H1 (cell line): ENCODE measurements at regions not wholly inside any gene's neighbourhood (a gene's known extent, or its start where the extent isn't known, plus 50 kb on each side); places are given as distances from the start of the nearest gene placed in this dataset.

Source experiments
- CTCF ChIA-PET: fragments of 300-600 bp; sonication (Branson Sonifier 250); formaldehyde crosslinking; loops from one replicate; lab custom pipeline; 2021; ENCODE audit not compliant: partially characterized antibody; lab: Charles Lee
- POLR2A ChIA-PET: fragments of 300-600 bp; sonication (Branson Sonifier 250); formaldehyde crosslinking; loops from one replicate; lab custom pipeline; 2021; ENCODE audit warnings: inconsistent platforms; ENCODE audit not compliant: partially characterized antibody; lab: Charles Lee
- DNase-seq, 2 experiments: peaks; one replicate each; pipeline versions ENCODE4 v3.0.0 to v3.0.0-alpha.2; 2010 to 2022; ENCODE audit warnings: low spot score in 2 of 2, low read depth in 1 of 2, mixed read lengths in 1 of 2
- FAIRE-seq: peaks from 2 replicates; lab custom pipeline; 2011; peaks lifted over from hg19 to GRCh38; lab: Jason Lieb, UNC
- H2AFZ ChIP-seq: 2 replicates; pipeline ENCODE4 v1.8.1; 2012; ENCODE audit warnings: low read length, inconsistent platforms
- H2AK5ac ChIP-seq: 2 replicates; pipeline ENCODE4 v1.6.1; 2013; ENCODE audit warnings: low read depth, low read length
- H2BK120ac ChIP-seq: replicated peaks from 2 replicates; pipeline ENCODE3; 2013; ENCODE audit warnings: low read depth, low read length, inconsistent platforms
- H2BK12ac ChIP-seq: 2 replicates; pipeline ENCODE4 v1.6.1; 2013; ENCODE audit warnings: low read depth, low read length
- H2BK15ac ChIP-seq: 2 replicates; pipeline ENCODE4 v1.6.1; 2013; ENCODE audit warnings: low read length
- H2BK20ac ChIP-seq: 2 replicates; pipeline ENCODE4 v1.6.1; 2013; ENCODE audit warnings: low read length
- H2BK5ac ChIP-seq: 2 replicates; pipeline ENCODE4 v1.6.1; 2013; ENCODE audit warnings: low read depth, low read length
- H3K14ac ChIP-seq: 2 replicates; pipeline ENCODE4 v1.6.1; 2013; ENCODE audit warnings: inconsistent platforms; ENCODE audit not compliant: insufficient read length
- H3K18ac ChIP-seq: 2 replicates; pipeline ENCODE4 v1.6.1; 2013; ENCODE audit warnings: low read length; ENCODE audit errors: extremely low read depth
- H3K23ac ChIP-seq: 2 replicates; pipeline ENCODE4 v1.6.1; 2013; ENCODE audit warnings: inconsistent platforms; ENCODE audit not compliant: insufficient read length
- H3K23me2 ChIP-seq: 2 replicates; pipeline ENCODE4 v1.6.1; 2013; ENCODE audit warnings: low read depth, low read length
- H3K27ac ChIP-seq: 2 replicates; pipeline ENCODE4 v1.6.1; 2011; ENCODE audit warnings: low read depth, low read length, inconsistent platforms
- H3K27me3 ChIP-seq, 4 experiments: replicated peaks in 1 of 4; 1 replicate in 1 of 4; 2 replicates in 3 of 4; pipeline versions ENCODE4 v1.6.1 to v1.8.1; 2011 to 2013; ENCODE audit warnings: low read length in 3 of 4, mild to moderate bottlenecking in 3 of 4, inconsistent platforms in 2 of 4, mixed read lengths in 2 of 4, moderate library complexity in 1 of 4; ENCODE audit not compliant: control insufficient read depth in 3 of 4, insufficient read depth in 3 of 4; ENCODE audit errors: extremely low read depth in 1 of 4
- H3K36me3 ChIP-seq, 4 experiments: 2 replicates each; pipeline versions ENCODE4 v1.6.1 to v1.8.1; 2011 to 2013; ENCODE audit warnings: mild to moderate bottlenecking in 4 of 4, low read length in 3 of 4, moderate library complexity in 2 of 4, control low read depth in 1 of 4, inconsistent platforms in 1 of 4; ENCODE audit not compliant: insufficient read depth in 4 of 4, control insufficient read depth in 2 of 4
- H3K4ac ChIP-seq: replicated peaks from 2 replicates; pipeline ENCODE3; 2013; ENCODE audit warnings: low read length, low read depth, mixed read lengths, inconsistent platforms; ENCODE audit not compliant: insufficient read length
- H3K4me1 ChIP-seq, 4 experiments: replicated peaks in 1 of 4; 1 replicate in 1 of 4; 2 replicates in 3 of 4; pipeline versions ENCODE4 v1.6.1 to v1.8.1; 2011 to 2013; ENCODE audit warnings: low read length in 3 of 4, inconsistent platforms in 2 of 4, mixed read lengths in 1 of 4; ENCODE audit not compliant: insufficient read depth in 4 of 4, control insufficient read depth in 3 of 4
- H3K4me2 ChIP-seq, 2 experiments: 2 replicates each; pipeline versions ENCODE4 v1.6.1 to v1.8.1; 2011 to 2013; ENCODE audit warnings: low read depth in 2 of 2, low read length in 2 of 2, control low read depth in 1 of 2, inconsistent platforms in 1 of 2, mild to moderate bottlenecking in 1 of 2; ENCODE audit not compliant: insufficient read depth in 1 of 2
- H3K4me3 ChIP-seq, 4 experiments: fragments of 200-600, 300-600 bp in 1 of 4; sonication (generic), shearing (Covaris generic), sonication (Bioruptor Twin) in 1 of 4; 2 replicates each; pipeline versions ENCODE4 v1.5.1 to v1.8.1; 2011 to 2016; ENCODE audit warnings: low read length in 4 of 4, low read depth in 3 of 4, control low read depth in 2 of 4, inconsistent platforms in 2 of 4, mild to moderate bottlenecking in 2 of 4, mixed read lengths in 1 of 4, moderate library complexity in 1 of 4; ENCODE audit not compliant: insufficient read depth in 2 of 4; ENCODE audit errors: extremely low read depth in 1 of 4
- H3K56ac ChIP-seq: replicated peaks from 2 replicates; pipeline ENCODE3; 2013; ENCODE audit warnings: low read depth, mild to moderate bottlenecking, mixed read lengths, low read length, inconsistent platforms; ENCODE audit not compliant: insufficient read length
- H3K79me1 ChIP-seq: 2 replicates; pipeline ENCODE4 v1.6.1; 2013; ENCODE audit warnings: low read depth, low read length, control low read depth
- H3K79me2 ChIP-seq, 2 experiments: 2 replicates each; pipeline versions ENCODE4 v1.6.1 to v1.8.1; 2012 to 2013; ENCODE audit warnings: low read length in 2 of 2, mild to moderate bottlenecking in 2 of 2, inconsistent platforms in 1 of 2; ENCODE audit not compliant: insufficient read depth in 2 of 2, control insufficient read depth in 1 of 2
- H3K9ac ChIP-seq, 4 experiments: replicated peaks in 1 of 4; 1 replicate in 1 of 4; 2 replicates in 3 of 4; pipeline versions ENCODE4 v1.6.1 to v1.8.1; 2011 to 2013; ENCODE audit warnings: low read depth in 3 of 4, low read length in 3 of 4, control low read depth in 2 of 4, mild to moderate bottlenecking in 2 of 4, moderate library complexity in 2 of 4, inconsistent platforms in 1 of 4; ENCODE audit errors: extremely low read depth in 1 of 4
- H3K9me3 ChIP-seq, 2 experiments: 2 replicates each; pipeline versions ENCODE4 v1.6.1 to v1.8.1; 2012 to 2013; ENCODE audit warnings: mild to moderate bottlenecking in 2 of 2, moderate library complexity in 2 of 2, control low read depth in 1 of 2, inconsistent platforms in 1 of 2, low read depth in 1 of 2, low read length in 1 of 2, mixed read lengths in 1 of 2; ENCODE audit not compliant: insufficient read depth in 2 of 2
- H4K20me1 ChIP-seq, 2 experiments: replicated peaks in 1 of 2; 2 replicates each; pipeline versions ENCODE3 to v1.8.1; 2011 to 2013; ENCODE audit warnings: inconsistent platforms in 2 of 2, low read length in 2 of 2, mild to moderate bottlenecking in 1 of 2; ENCODE audit not compliant: insufficient read depth in 2 of 2, control insufficient read depth in 1 of 2
- H4K5ac ChIP-seq: 2 replicates; pipeline ENCODE4 v1.6.1; 2013; ENCODE audit warnings: low read length, low read depth, mixed read lengths, inconsistent platforms; ENCODE audit not compliant: insufficient read length
- H4K8ac ChIP-seq: 2 replicates; pipeline ENCODE4 v1.8.0; 2013; ENCODE audit warnings: mild to moderate bottlenecking, moderate library complexity, low read length, inconsistent platforms; ENCODE audit not compliant: insufficient read depth; ENCODE audit errors: extremely low read depth
- H4K91ac ChIP-seq: replicated peaks from 2 replicates; pipeline ENCODE3; 2013; ENCODE audit warnings: low read length, mixed read lengths, inconsistent platforms; ENCODE audit not compliant: insufficient read length
- BACH1 ChIP-seq: IDR thresholded peaks from 2 replicates; pipeline ENCODE4 v1.6.1; 2012; ENCODE audit warnings: low read length, improper control_type of control experiment
- CBX5 ChIP-seq: fragments of 300-800, 300-1000 bp; sonication (generic); IDR thresholded peaks from 2 replicates; pipeline ENCODE4 v1.7.1; 2016; ENCODE audit warnings: antibody characterized with exemption, low read length, low read depth
- EGR1 ChIP-seq: IDR thresholded peaks from 2 replicates; pipeline ENCODE4 v1.6.1; 2011; ENCODE audit warnings: low read depth, low read length, borderline replicate concordance
- FOSL1 ChIP-seq: IDR thresholded peaks from 2 replicates; pipeline ENCODE4 v1.6.1; 2011; ENCODE audit warnings: mild to moderate bottlenecking, low read depth, low read length, moderate library complexity; ENCODE audit not compliant: insufficient read depth
- KDM1A ChIP-seq: fragments of 200-600, 300-600 bp; sonication (generic); IDR thresholded peaks from 2 replicates; pipeline ENCODE4 v1.7.1; 2016; ENCODE audit warnings: mild to moderate bottlenecking, low read length, borderline replicate concordance
- KDM4A ChIP-seq: IDR thresholded peaks from one replicate; pipeline ENCODE4 v1.7.1; 2012; ENCODE audit warnings: low read depth, mild to moderate bottlenecking, moderate library complexity, low read length, inconsistent platforms; ENCODE audit not compliant: severe bottlenecking
- RNF2 ChIP-seq: fragments of 200-900, 300-1000 bp; sonication (generic); IDR thresholded peaks from 2 replicates; pipeline ENCODE4 v1.7.1; 2016; ENCODE audit warnings: borderline replicate concordance, low read depth, mild to moderate bottlenecking, antibody characterized with exemption, low read length; ENCODE audit not compliant: poor library complexity, severe bottlenecking; ENCODE audit errors: missing control alignments
- SUZ12 ChIP-seq: fragments of 200-600 bp; sonication (generic); IDR thresholded peaks from 2 replicates; pipeline ENCODE4 v1.6.1; 2012; ENCODE audit warnings: mild to moderate bottlenecking, inconsistent platforms, low read length, moderate library complexity, mixed read lengths
- TBP ChIP-seq: IDR thresholded peaks from 2 replicates; pipeline ENCODE4 v1.6.1; 2011; ENCODE audit warnings: low read depth, low read length, improper control_type of control experiment
- ZNF274 ChIP-seq: IDR thresholded peaks from 2 replicates; pipeline ENCODE4 v1.7.0; 2012; ENCODE audit warnings: low read length, borderline replicate concordance; ENCODE audit errors: extremely low read depth
- WGBS, 2 experiments: shearing (Covaris generic) in 1 of 2; methylation state at CpG; one replicate each; pipeline versions ENCODE4 v1.1.6 to v1.1.7; 2013 to 2015; ENCODE audit warnings: low lambda C conversion rate in 2 of 2, mixed read lengths in 2 of 2, inconsistent platforms in 1 of 2, low coverage in 1 of 2, missing lambda C conversion rate in 1 of 2; ENCODE audit not compliant: insufficient replicate concordance in 2 of 2, insufficient coverage in 1 of 2, insufficient read length in 1 of 2; ENCODE audit errors: extremely low coverage in 1 of 2, missing lambda C conversion rate in 1 of 2; 5-methylcytosine and 5-hydroxymethylcytosine counted together

- Histone ChIP-seq H3K79me2 (no peaks in the 10 kb centered on the region), H4K91ac (no peak overlapping the region), H3K4me3 (no peak overlapping the region), H2BK120ac (no peak overlapping the region), H3K9me3 (no peaks in the 10 kb centered on the region), H3K14ac (no peak overlapping the region), H3K27me3 (no peaks in the 10 kb centered on the region), H2BK15ac (no peak overlapping the region), H3K23ac (no peak overlapping the region), H3K18ac (no peak overlapping the region), H3K9ac (no peak overlapping the region), H3K4me1 (no peaks in the 10 kb centered on the region), H3K56ac (no peak overlapping the region), H2AK5ac (no peak overlapping the region), H3K79me1 (no peaks in the 10 kb centered on the region), H2AFZ (no peak overlapping the region), H3K36me3 (no peaks in the 10 kb centered on the region), H4K20me1 (no peaks in the 10 kb centered on the region), H3K4me2 (no peak overlapping the region), H4K8ac (no peak overlapping the region), H3K27ac (no peak overlapping the region), H4K5ac (no peak overlapping the region), H3K4ac (no peak overlapping the region), H2BK5ac (no peak overlapping the region), H2BK20ac (no peak overlapping the region), H3K23me2 (no peaks in the 10 kb centered on the region), H2BK12ac (no peak overlapping the region)
- DNase-seq (no peak), FAIRE-seq (no peak)
- TF ChIP-seq KDM1A (no peak), CBX5 (no peak), EGR1 (no peak), SUZ12 (no peak), RNF2 (no peak), KDM4A (no peak), BACH1 (no peak), FOSL1 (no peak), ZNF274 (no peak), TBP (no peak)
- 85% methylated on average over 2 of the region's 2 CpGs; no CpG with 5 or more reads in 1 of the 2 experiments for WGBS, 2 experiments
- ChIA-PET CTCF (interaction anchor here (0.9 kb wide), 1 partner anchor 24 kb away, joined by 3 read pairs; no protein-coding TSS in a partner anchor), POLR2A (no interaction called here)
Measured at GRCh38 chr10:4742217-4742616, 83.8 kb upstream of the AKR1E2 start.
